Brain microvascular endothelial cell (primary cell): ENCODE measurements at regions not wholly inside any gene's neighbourhood (a gene's known extent, or its start where the extent isn't known, plus 50 kb on each side); places are given as distances from the start of the nearest gene placed in this dataset.

ENCODE experiments used
- DNase-seq: peaks from one replicate; pipeline ENCODE4 v3.0.0-alpha.2; 2020
- H3K27ac ChIP-seq: fragments of 250-450 bp; sonication (Bioruptor Pico); 2 replicates; pipeline ENCODE4 v1.5.1; 2020; ENCODE audit warnings: mild to moderate bottlenecking, moderate library complexity
- H3K27me3 ChIP-seq: fragments of 250-450 bp; sonication (Bioruptor Pico); replicated peaks from 2 replicates; pipeline ENCODE4 v1.5.1; 2020; ENCODE audit warnings: mild to moderate bottlenecking
- H3K36me3 ChIP-seq: fragments of 250-450 bp; sonication (Bioruptor Pico); replicated peaks from 2 replicates; pipeline ENCODE4 v1.5.1; 2020; ENCODE audit warnings: mild to moderate bottlenecking
- H3K4me3 ChIP-seq: 2 replicates; pipeline ENCODE4 v1.5.1; 2011; ENCODE audit warnings: low read depth, mild to moderate bottlenecking, control low read depth, low read length, moderate library complexity
- in situ Hi-C: cut with HindIII; loops from 2 replicates; pipeline ENCODE4 v1.10.0; 2017; ENCODE audit warnings: low sequenced_read_pairs, low pct_ligation_motif_present
- TF ChIP-seq, protein P1 (sequence below): IDR thresholded peaks from 2 replicates; pipeline ENCODE4 v1.5.1; 2011; ENCODE audit warnings: low read depth, mild to moderate bottlenecking, moderate library complexity, low read length, control low read depth, inconsistent platforms; ENCODE audit errors: missing control alignments

DNA sequence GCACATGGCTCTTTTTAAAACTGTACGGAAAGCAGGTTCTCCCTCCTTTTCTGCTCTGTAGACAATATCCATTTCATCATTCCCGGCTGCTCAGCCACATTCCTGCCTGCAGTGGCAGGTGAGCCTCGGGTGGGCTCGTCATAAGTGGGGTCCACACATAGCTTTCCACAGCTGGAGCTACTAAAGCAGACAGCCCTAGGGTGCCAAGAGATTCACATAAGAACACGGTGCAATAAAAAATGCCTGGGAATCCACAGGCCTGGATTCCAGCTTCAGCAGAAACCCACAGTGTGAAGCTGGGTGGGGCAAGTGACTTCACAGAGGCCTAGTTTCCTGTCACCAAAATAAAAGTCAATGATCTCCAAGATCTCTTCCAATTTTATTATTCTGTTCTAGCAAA is 96.4 kb downstream of the MIS18A start:
- Histone ChIP-seq H3K27me3 (no peaks in the 10 kb centered on the region), H3K27ac (no peak overlapping the region), H3K36me3 (no peaks in the 10 kb centered on the region), H3K4me3 (no peak overlapping the region)
- in situ Hi-C loops, result no loop called here
- TF ChIP-seq, protein P1, sequence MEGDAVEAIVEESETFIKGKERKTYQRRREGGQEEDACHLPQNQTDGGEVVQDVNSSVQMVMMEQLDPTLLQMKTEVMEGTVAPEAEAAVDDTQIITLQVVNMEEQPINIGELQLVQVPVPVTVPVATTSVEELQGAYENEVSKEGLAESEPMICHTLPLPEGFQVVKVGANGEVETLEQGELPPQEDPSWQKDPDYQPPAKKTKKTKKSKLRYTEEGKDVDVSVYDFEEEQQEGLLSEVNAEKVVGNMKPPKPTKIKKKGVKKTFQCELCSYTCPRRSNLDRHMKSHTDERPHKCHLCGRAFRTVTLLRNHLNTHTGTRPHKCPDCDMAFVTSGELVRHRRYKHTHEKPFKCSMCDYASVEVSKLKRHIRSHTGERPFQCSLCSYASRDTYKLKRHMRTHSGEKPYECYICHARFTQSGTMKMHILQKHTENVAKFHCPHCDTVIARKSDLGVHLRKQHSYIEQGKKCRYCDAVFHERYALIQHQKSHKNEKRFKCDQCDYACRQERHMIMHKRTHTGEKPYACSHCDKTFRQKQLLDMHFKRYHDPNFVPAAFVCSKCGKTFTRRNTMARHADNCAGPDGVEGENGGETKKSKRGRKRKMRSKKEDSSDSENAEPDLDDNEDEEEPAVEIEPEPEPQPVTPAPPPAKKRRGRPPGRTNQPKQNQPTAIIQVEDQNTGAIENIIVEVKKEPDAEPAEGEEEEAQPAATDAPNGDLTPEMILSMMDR, result no peak
- no peak for DNase-seq

DNA sequence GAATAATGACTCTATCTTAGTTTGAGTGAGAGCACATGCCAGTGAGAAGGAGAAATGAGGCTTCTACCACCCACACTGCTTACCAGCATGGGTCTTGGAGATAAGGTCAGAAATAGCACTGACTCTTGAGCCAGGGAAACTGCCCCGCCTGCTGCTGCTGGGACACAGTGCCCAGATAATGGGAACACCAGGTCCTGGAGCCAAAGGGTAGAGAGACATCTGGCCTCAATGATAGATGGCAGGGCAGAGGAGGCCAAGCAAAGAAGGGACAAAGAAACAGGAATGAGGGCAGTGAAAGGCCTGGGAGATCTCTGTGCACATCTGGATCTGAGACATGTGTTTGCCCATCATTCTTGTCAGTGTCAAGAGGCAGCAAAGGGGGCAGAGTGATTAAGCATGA is 97.4 kb downstream of the MIS18A start:
- H3K27ac ChIP-seq, result no peak overlapping the region
- TF ChIP-seq, protein P1, result no peak
- DNase-seq, result no peak
- in situ Hi-C loops, result no loop called here
- no peaks in the 10 kb centered on the region for H3K27me3 ChIP-seq
- H3K36me3 ChIP-seq, result no peaks in the 10 kb centered on the region
- H3K4me3 ChIP-seq, result no peak overlapping the region

DNA sequence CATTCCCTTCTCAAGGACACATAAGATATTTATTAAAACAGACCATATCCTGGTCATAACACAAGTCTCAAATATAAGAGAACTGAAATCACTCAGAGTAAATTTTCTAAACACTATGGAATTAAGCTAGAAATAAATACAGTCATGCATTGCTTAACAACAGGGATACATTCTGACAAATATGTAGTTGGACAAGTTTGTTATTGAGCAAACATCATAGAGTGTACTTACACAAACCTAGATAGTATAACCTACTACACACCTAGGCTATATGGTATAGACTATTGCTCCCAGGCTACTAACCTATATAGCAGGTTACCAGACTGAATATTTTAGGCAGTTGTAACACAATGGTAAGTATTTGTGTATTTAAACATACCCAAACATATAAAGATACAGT is 104.0 kb downstream of the MIS18A start:
- Histone ChIP-seq H3K27me3 (no peaks in the 10 kb centered on the region), H3K36me3 (no peaks in the 10 kb centered on the region), H3K27ac (no peak overlapping the region), H3K4me3 (no peak overlapping the region)
- no peak for DNase-seq
- TF ChIP-seq, protein P1, result no peak
- in situ Hi-C loops, result no loop called here

DNA sequence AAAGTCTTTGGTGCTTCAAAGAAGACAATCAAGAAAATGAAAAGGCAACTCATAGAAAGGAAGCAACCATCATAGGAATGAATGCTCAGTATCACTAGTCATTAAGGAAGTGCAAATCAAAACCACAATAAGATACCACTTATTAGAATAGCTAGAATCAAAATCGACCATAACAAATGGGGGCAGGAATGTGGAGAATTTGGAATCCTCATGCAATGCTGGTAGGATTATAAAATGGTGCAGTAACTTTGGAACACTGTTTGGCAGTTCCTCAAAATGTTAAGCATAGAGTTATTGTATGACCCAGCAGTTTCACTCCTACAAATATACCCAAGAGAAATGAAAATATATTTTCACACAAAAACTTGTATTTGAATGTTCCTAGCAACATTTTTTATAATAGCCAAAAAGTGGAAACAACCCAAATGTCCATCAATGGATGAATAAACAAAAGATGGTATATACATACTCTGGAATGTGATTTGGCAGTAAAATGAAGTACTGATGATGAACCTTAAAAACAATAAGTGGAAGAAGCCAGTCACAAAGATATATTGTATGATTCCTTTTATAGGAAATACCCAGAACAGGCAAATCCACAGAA is 105.6 kb downstream of the MIS18A start:
- no peak overlapping the region for H3K27ac ChIP-seq
- no peaks in the 10 kb centered on the region for H3K36me3 ChIP-seq
- TF ChIP-seq, protein P1, result no peak

DNA sequence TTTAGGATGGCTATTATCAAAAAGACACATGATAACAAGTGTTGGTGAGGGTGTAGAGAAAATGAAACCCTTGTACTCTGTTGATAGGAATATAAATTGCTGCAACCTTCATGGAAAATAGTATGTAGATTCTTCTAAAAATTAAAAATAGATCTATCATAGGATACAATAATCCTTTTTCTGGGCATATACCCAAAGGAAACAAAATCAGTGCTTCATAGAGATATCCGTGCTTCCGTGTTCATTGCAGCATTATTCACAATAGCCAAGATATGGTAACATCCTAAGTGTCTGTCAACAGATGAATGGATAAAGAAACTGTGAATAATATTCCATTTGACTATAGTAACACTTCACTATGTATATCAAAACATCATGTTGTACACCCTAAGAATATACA is 106.7 kb downstream of the MIS18A start:
- no peaks in the 10 kb centered on the region for H3K27me3 ChIP-seq
- DNase-seq, result no peak
- in situ Hi-C loops, result no loop called here
- H3K27ac ChIP-seq, result no peak overlapping the region
- no peak overlapping the region for H3K4me3 ChIP-seq
- no peaks in the 10 kb centered on the region for H3K36me3 ChIP-seq
- TF ChIP-seq, protein P1, result no peak

More for the DNA sequence above, 105.6 kb downstream of the MIS18A start:
- in situ Hi-C loops, result no loop called here
- Histone ChIP-seq H3K27me3 (no peaks in the 10 kb centered on the region), H3K4me3 (no peak overlapping the region)
- DNase-seq, result no peak

DNA sequence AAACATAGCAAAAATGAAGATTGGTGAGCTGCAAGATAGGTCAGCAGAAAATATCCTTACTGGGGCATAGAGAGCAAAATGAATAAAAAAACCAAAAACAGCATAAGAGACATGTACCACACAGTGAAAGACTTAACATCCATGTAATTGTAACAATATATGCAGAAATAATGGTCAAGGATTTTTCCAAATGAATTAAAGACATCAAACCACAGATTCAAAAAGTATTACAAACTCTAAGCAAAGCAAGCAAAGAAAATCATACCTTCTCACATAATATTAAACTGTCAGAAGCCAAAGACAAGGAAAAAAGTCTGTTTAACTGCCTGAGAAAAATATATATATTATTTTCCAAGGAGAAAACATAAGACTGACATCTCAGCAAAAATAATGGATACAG is 111.3 kb downstream of the MIS18A start:
- no peak overlapping the region for H3K4me3 ChIP-seq
- in situ Hi-C loops, result no loop called here
- no peak for DNase-seq
- H3K27me3 ChIP-seq, result no peaks in the 10 kb centered on the region
- H3K27ac ChIP-seq, result no peak overlapping the region
- TF ChIP-seq, protein P1, result no peak
- H3K36me3 ChIP-seq, result no peaks in the 10 kb centered on the region
